ENCODE measurements at regions not wholly inside any gene's neighbourhood (a gene's known extent, or its start where the extent isn't known, plus 50 kb on each side); places are given as distances from the start of the nearest gene placed in this dataset.
"Not testable (repeated sequence)": the region's sequence is repeated elsewhere in the genome, so short reads cannot be mapped to it uniquely, and the experiment has no call there.

DNA sequence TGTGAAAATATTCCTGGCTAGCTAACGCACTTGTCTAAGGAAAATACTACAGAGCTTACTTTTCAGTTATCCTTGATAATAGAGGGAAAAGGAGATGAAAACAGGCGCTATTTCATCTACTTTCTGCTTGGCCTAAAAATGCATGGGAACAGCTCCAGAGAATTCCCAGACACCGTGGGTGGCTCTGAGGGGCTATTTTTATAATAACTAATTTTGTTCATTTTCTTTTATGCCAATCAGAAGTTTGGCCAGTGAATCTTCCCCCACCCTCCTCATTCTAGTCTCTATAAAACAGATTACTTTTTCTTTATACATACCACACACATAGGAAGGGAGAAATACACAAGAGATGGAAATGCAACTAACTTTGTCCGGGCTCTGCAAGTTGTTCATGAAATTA, 322.9 kb downstream of the SETD4 start:
- DNase-seq, result no peak

- no peak for DNase-seq
Measured at GRCh38 chr21:35732788-35733187, 327.5 kb downstream of the SETD4 start.

DNA sequence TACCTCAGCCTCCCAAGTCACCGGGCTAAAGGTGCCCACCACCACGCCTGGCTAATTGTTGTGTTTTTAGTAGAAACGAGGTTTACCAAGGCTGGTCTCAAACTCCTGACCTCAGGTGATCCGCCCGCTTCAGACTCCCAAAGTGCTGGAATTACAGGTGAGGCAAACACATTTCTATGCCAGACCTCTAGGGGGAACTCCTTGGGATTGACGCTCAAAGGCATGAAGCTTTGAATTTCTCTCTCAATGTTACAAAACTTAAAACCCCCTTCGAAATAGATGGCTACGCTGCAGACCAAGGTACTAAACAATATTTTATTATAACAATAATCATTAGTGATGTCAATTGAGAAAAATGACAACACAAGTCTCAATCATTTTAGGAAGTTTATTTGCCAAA, 330.0 kb downstream of the SETD4 start:
- DNase-seq, result peak in 1 of 2 experiments; percentile 54

DNA sequence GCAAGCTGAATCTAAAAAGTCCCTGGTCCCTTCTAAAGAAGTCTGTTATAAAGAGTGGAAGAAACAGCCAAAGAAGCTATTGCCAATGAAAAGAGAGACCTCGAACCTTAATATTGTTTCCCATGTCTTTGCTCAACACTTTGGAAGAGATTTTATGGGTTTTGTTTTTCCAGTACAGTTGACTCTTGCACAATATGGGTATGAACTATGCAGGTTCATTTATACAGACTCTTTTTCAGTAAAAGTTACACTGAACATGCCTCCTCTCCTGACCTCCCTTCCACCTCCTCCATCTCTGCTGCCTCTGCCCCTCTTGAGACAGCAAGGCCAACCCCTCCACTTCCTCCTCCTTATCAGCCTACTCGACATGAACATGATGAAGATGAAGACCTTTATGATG, 332.5 kb downstream of the SETD4 start:
- DNase-seq, result no peak

GRCh38 chr21:35724156-35724555, 336.2 kb downstream of the SETD4 start:
- DNase-seq, result no peak

GRCh38 chr21:35721701-35722100, 338.6 kb downstream of the SETD4 start:
- no peak for DNase-seq

DNA sequence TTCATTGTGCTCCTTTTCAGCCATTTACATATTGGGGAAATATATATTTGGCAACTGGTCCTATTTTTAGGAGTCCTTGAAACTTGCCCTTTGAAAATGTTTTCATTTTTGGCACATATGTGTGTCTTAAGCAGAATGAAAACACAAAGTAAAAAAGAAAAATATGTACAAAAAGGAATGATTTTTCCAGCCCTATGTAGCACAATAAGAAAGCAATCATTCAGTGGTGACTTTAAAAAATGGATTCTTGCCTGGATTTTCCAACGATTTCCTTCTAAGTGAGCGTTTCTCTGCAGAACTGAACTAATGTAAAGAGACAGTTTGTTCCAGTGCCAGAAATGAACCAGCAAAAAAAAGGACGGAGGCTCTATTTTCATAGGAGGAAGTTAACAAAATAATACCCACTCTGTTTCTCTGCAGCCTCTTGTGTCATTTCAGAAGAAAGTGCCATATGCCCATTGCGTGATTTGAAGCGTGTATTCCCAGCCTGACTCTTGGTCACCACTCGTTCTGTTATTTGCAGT, 340.1 kb downstream of the SETD4 start:
- peak in 1 of 2 experiments; percentile 49 for DNase-seq

GRCh38 chr21:35719080-35719479, 341.2 kb downstream of the SETD4 start:
- no peak for DNase-seq

DNA sequence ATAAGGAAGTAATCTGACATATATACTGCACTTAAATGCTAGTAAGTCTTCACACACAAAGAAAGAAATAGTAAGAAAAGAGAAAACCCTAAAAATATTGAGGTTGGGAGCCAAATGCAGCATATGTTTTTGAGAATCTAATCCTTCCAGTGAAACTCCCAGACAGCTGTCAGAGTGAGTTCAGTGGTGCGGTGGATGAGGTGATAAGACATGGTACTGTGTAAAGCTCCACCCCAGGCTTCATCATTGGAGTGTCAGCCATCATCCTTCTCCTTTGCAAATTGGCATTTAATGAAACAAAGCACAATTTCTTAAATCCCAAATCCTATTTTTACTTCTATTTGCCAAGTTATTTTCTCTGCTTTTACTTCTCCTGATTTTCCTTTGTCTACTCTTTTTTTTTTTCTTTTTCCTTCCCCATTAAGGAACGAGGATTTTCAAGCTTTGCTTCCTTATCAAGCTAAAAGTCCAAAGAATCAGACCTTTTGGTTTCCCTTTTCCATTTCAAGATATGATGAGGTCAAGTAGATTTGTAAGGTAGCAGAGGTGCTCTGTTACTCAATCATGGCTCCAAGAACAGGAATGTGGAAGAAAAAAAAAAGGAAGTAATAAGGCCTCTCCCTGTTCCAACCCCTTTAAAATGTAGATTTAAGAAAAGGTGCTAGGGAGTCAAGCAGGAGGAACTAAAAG, 343.3 kb downstream of the SETD4 start:
- DNase-seq, result no peak

DNA sequence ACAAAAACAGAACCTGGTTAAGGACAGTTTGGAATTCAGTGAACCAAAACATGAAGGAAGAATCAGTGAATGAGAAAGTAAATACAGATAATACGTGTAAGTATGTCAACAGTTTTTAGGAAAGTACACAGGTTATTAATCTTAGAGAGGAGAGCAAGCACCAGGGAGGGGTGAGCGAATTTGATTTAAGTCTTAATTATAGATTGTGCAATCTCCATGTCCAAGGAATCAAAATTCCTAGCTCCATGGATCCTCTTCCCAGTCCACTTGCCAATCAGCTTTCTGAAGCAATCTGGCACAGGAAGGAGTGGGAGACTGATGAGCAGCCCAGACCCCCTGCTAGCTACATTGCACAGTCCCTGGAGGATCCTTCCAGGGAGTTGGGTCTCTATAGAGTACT, 346.4 kb downstream of the SETD4 start:
- DNase-seq, result no peak

DNA sequence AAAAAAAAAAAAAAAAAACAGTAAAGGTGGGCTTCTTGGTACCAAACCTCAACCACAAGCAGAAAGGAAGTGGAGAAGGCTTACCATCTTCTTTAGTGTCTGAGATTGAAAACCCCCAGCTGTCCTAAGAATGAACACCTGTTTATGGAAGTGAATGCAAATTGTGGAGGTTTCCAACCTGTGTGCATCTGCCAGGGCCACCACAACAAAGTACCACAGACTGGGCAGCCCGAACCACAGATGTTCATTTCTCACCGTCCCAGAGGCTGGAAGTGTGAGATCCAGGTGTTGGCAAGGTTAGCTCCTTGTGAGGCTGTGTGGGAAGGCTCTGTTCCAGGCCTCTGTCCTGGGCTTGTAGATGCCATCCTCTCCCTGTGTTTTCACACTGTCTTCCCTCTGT, 348.7 kb downstream of the SETD4 start:
- peak; percentile 37 to 53 for DNase-seq

DNA sequence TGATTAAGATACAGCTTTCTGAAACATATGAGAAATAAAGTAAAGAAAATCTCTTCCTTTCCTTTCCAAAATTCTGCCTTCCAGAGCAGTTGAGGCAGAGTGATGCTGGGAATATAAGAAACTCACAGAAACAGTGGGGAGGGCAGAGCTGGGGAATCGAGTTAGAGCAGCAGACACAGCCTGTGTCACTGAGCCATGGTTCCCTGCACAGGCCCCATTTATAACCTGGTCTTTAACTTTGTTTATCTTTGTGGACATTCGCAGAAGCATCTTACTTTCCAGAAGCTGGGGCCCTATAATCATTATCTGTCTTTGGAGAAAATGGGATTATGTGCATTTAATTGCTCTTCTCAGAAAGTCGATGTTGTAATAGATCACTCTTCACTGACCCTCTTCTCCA, 349.1 kb downstream of the SETD4 start:
- no peak for DNase-seq

- not testable (repeated sequence) for DNase-seq
Measured at GRCh38 chr21:35709990-35710389, 350.3 kb downstream of the SETD4 start.

DNA sequence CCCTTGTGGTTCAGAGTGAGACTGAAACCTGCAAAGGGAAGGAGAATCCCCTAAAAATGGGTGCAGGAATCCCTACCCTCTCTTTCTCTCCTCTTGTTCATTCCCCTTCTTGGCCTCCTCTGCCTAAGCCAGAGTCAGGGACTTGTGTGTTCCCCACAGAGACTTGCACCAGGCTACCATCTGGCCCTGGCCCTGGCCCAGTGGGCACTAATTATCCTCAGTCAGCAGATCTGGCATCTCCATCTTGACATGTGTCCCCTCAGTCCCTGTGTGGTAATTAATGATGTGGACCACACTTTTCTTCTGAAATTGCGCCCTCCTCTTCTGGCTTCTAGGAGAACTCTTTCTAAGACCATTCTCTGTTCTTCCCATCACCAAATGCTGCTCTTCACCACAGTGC, 354.4 kb downstream of the SETD4 start:
- no peak for DNase-seq

GRCh38 chr21:35705237-35705887, 355.0 kb downstream of the SETD4 start:
- no peak for DNase-seq

GRCh38 chr21:35703704-35704103, 356.6 kb downstream of the SETD4 start:
- DNase-seq, result no peak

GRCh38 chr21:35699361-35699760, 361.0 kb downstream of the SETD4 start:
- no peak for DNase-seq

GRCh38 chr21:35697321-35697808, 363.0 kb downstream of the SETD4 start:
- no peak for DNase-seq

DNA sequence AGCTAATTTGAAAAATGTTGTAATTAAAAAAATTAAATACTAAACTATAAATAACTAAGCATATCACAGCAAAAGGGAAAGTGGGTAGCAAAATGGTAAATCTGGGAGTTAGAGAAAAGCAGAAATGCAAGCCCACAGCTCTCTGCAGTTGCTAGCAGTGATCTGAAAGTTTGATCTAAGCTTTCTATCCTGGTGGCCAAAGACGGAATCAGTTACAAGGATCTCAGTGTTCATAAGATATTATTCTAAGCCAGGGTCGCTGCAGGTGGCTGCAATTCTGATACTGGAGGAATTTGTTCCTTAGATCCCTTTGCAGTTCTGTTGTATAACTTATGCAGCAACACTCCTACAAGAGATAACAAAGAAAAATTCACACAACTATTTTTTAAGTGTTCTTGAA, 363.7 kb downstream of the SETD4 start:
- DNase-seq, result no peak

DNA sequence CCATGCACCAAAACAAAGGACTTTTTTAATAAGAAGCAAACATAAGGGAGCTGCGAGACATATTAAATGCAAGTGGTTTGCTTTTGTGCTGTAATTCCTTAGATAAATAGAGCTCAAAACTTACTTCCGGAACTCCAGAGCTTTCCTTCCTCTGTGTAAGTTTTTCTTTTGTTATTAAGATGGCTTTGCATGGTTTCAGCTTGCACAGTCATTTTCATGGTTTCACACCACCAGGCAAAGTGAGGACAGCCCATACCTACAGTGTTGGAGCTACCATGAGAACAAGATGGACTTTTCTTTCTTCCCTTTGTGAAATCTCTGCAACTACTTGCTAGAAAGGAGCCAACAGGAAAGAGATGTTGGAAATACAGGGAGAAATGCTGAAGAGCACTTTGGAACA, 368.0 kb downstream of the SETD4 start:
- no peak for DNase-seq

DNA sequence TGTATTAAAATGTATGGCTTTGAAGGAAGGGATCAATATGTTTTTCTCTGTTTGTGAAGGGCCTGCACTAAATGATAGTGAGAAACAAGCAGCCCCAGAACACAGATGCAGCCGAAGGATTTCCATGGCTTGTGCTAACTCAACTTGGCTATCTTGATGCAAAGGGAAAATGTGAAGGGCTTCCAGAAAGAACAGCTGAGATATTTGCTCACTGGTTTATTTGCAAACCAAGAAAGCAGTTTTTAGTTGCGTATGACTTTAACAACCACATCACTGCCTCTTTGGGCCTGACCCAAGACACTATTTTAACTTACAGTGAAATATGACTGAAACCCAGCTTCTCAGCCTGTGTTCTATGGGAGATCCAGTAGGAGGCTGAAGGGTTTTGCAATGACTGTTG, 369.9 kb downstream of the SETD4 start:
- DNase-seq, result no peak

DNA sequence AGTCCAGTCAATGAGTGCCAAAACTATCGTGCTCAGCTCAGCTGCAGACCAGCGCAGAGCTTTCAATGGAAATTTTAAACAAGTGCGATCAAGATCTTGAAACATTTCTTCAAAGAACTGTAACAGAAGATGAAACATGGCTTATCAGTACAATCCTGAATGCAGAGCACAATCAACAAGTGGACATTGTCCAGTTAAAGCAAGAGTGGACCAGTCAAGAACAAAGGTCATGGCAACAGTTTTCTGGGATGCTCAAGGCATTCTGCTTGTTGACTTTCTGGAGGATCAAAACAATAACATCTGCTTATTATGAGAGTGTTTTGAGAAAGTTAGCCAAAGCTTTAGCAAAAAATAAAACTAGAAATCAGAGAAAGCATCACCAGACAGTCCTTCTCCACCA, 374.2 kb downstream of the SETD4 start:
- no peak for DNase-seq

DNA sequence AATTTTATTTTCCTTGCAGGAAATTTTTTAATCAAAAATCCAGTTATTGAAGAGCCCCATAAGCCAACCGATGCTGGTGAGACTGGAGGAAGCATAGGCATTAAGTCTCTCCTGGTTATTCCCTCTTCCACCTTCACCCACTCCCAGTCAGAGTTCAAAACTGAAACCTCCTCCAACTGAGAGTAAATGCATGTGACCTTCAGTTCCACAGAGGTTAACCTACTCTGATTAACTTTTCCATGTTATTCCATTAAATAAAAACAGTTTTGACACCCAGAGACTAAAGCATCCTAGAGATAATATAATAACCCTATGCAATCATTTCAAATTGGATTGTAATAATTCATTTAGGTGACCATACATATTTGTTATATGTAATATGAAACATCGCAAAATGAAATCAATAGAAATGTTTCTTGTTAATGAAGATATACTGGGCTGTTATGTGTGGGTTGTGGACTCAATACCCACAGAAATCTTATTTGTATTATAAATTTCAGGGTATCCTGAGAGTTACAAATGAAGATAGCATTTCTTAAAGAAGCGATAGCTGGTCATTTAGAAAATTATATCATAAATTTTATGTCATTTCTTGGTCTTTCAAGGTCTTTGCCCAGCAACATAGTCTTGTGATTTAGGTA, 376.5 kb downstream of the SETD4 start:
- DNase-seq, result no peak

Data from NCI-H526 (cell line).